ENCODE measurements at regions not wholly inside any gene's neighbourhood (a gene's known extent, or its start where the extent isn't known, plus 50 kb on each side); places are given as distances from the start of the nearest gene placed in this dataset.

DNA sequence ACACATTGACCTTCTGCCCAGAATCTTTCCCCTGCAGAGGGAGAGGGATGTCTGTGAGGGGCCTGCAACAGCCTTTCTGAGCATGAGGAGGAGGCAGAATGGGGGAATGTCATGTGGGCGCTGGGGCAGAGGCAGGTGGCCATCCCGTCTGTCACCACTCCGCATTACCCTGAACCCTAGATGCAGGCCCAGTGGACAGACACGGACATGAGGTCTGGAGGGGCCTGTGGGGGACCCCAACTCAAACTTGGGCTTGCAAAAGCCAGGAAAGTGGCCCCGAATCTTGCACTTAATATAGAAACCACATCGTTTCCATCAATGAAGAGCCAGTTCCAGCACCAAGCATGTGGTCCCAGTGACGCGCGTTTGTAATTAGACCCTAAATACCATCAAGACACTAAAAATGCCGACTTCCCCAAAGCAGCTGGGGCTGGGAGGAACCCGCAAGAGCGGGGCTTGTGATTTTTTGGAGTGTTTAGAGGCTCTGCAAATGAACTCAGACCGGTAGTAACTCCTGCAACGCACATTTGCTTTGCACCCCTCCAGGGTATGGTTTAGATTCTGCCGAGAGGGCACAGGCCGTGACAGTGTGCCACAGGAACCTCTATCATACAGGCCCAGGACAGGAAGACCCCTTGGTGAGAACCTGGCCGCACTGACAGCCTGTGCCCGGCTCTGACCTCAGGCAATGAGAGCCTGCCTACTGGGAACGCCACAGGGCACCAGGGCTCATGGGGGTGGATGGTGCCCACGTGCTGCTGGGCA lies 109.3 kb downstream of the CTTN start:
- no peak for TF ChIP-seq NFIC (IDR thresholded peaks at IDR 0.05)
- TF ChIP-seq TCF12 (IDR thresholded peaks at IDR 0.05; ENCODE audit: low read depth), result no peak
- TF ChIP-seq YY1 (IDR thresholded peaks at IDR 0.05; ENCODE audit: low read depth), result no peak
- TF ChIP-seq MAX (IDR thresholded peaks at IDR 0.05), result no peak
- no peak for TF ChIP-seq CREB1 (IDR thresholded peaks at IDR 0.05; ENCODE audit: low read depth)
- no peak for TF ChIP-seq FOXM1 (IDR thresholded peaks at IDR 0.05; ENCODE audit: borderline replicate concordance, low read depth)
- no peak for TF ChIP-seq TAF1 (IDR thresholded peaks at IDR 0.05; ENCODE audit: low read depth)
- TF ChIP-seq, protein P1, sequence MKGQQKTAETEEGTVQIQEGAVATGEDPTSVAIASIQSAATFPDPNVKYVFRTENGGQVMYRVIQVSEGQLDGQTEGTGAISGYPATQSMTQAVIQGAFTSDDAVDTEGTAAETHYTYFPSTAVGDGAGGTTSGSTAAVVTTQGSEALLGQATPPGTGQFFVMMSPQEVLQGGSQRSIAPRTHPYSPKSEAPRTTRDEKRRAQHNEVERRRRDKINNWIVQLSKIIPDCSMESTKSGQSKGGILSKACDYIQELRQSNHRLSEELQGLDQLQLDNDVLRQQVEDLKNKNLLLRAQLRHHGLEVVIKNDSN (IDR thresholded peaks at IDR 0.05), result no peak

DNA sequence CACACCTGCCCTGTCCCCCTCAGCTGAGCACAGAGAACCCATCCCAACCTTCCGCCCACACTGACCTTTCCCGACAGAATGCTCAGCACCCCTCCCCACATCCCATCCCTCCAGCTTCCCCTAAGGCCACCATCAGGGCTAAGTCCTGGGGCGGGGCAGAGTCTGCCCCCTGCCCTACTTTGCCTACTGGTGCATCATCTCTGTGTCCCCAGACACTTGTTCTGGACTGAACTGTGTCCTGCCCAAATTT lies 109.8 kb downstream of the CTTN start:
- TF ChIP-seq, protein P1 (IDR thresholded peaks at IDR 0.05), result no peak
- TF ChIP-seq ZBTB7A (IDR thresholded peaks at IDR 0.05; ENCODE audit: low read depth) (no peak), MAX (IDR thresholded peaks at IDR 0.05) (no peak)

GRCh38 chr11:70509476-70509875 lies 111.1 kb downstream of the CTTN start:
- TF ChIP-seq CREB1 (IDR thresholded peaks at IDR 0.05; ENCODE audit: low read depth), result no peak
- TF ChIP-seq MAX (IDR thresholded peaks at IDR 0.05), result no peak
- no peak for TF ChIP-seq ZBTB7A (IDR thresholded peaks at IDR 0.05; ENCODE audit: low read depth)
- no peak for TF ChIP-seq EP300 (IDR thresholded peaks at IDR 0.05; ENCODE audit: borderline replicate concordance)
- no peak for TF ChIP-seq REST (IDR thresholded peaks at IDR 0.05; ENCODE audit: low read depth)
- TF ChIP-seq, protein P1 (IDR thresholded peaks at IDR 0.05), result no peak
- no peak for TF ChIP-seq FOXM1 (IDR thresholded peaks at IDR 0.05; ENCODE audit: borderline replicate concordance, low read depth)
- no peak for TF ChIP-seq TEAD4 (IDR thresholded peaks at IDR 0.05)
- TF ChIP-seq TAF1 (IDR thresholded peaks at IDR 0.05; ENCODE audit: low read depth), result no peak
- TF ChIP-seq EGR1 (IDR thresholded peaks at IDR 0.05), result no peak
- no peak for TF ChIP-seq CEBPB (IDR thresholded peaks at IDR 0.05)

- TF ChIP-seq CEBPB (IDR thresholded peaks at IDR 0.05) (no peak), RAD21 (IDR thresholded peaks at IDR 0.05; ENCODE audit: low read depth) (no peak), MAX (IDR thresholded peaks at IDR 0.05) (no peak), ZBTB7A (IDR thresholded peaks at IDR 0.05; ENCODE audit: low read depth) (no peak), FOXM1 (IDR thresholded peaks at IDR 0.05; ENCODE audit: borderline replicate concordance, low read depth) (no peak), TCF12 (IDR thresholded peaks at IDR 0.05; ENCODE audit: low read depth) (no peak), NFIC (IDR thresholded peaks at IDR 0.05) (no peak), YY1 (IDR thresholded peaks at IDR 0.05; ENCODE audit: low read depth) (no peak), CREB1 (IDR thresholded peaks at IDR 0.05; ENCODE audit: low read depth) (no peak), TEAD4 (IDR thresholded peaks at IDR 0.05) (no peak), REST (IDR thresholded peaks at IDR 0.05; ENCODE audit: low read depth) (no peak), TAF1 (IDR thresholded peaks at IDR 0.05; ENCODE audit: low read depth) (no peak), EP300 (IDR thresholded peaks at IDR 0.05; ENCODE audit: borderline replicate concordance) (no peak)
- TF ChIP-seq, protein P1 (IDR thresholded peaks at IDR 0.05), result no peak
These were observed 111.8 kb downstream of the CTTN start for GRCh38 chr11:70510106-70510505.

GRCh38 chr11:70510571-70510970 lies 112.2 kb downstream of the CTTN start:
- TF ChIP-seq ZBTB7A (IDR thresholded peaks at IDR 0.05; ENCODE audit: low read depth) (no peak), TAF1 (IDR thresholded peaks at IDR 0.05; ENCODE audit: low read depth) (no peak), EGR1 (IDR thresholded peaks at IDR 0.05) (no peak), EP300 (IDR thresholded peaks at IDR 0.05; ENCODE audit: borderline replicate concordance) (no peak)
